HFFc6 (cell line): ENCODE measurements at regions not wholly inside any gene's neighbourhood (a gene's known extent, or its start where the extent isn't known, plus 50 kb on each side); places are given as distances from the start of the nearest gene placed in this dataset.
"Not testable (repeated sequence)": the region's sequence is repeated elsewhere in the genome, so short reads cannot be mapped to it uniquely, and the experiment has no call there.

ENCODE experiments used
- DNase-seq: peaks from one replicate; pipeline ENCODE4 v3.0.0-alpha.2; 2018
- H3K27ac Mint-ChIP-seq: 2 replicates; pipeline ENCODE4 v1.8.0; 2020; ENCODE audit warnings: mild to moderate bottlenecking, mixed read lengths
- H3K27me3 Mint-ChIP-seq: 2 replicates; pipeline ENCODE4 v1.8.0; 2021; ENCODE audit warnings: mild to moderate bottlenecking, moderate library complexity, mixed read lengths; ENCODE audit not compliant: insufficient read depth
- H3K36me3 Mint-ChIP-seq: 2 replicates; pipeline ENCODE4 v1.8.0; 2021; ENCODE audit warnings: low read depth, mixed read lengths
- H3K4me1 Mint-ChIP-seq: 2 replicates; pipeline ENCODE4 v1.8.0; 2020; ENCODE audit warnings: low read depth, mixed read lengths
- H3K4me3 Mint-ChIP-seq: 2 replicates; pipeline ENCODE4 v1.8.0; 2020; ENCODE audit warnings: mild to moderate bottlenecking, moderate library complexity, mixed read lengths
- H3K9me3 Mint-ChIP-seq: 2 replicates; pipeline ENCODE4 v1.8.0; 2020; ENCODE audit warnings: mild to moderate bottlenecking, mixed read lengths
- TF ChIP-seq, protein P1 (sequence below): fragments of 200-600 bp; sonication (generic); IDR thresholded peaks from 2 replicates; pipeline ENCODE4 v1.5.0; 2021; ENCODE audit warnings: antibody characterized with exemption, mild to moderate bottlenecking

DNA sequence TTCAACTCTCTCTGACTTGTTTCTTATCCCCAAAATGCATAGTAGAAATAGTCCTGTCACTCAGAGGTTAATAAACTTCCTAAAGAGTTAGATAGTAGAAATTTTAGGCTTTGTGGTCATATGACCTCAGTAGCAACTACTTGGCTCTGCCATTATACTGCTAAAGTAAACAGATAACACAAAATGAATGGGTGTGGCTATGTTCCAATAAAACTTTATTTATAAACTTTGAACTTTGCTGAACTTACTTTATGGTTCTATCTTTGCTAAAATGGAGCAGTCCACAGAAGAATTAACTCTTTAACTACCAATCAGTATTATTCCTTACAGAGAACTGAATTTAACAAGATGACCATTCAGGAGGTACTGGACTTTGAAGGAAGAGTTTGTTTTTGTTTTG lies 393.6 kb upstream of the CDIN1 start:
- Mint-ChIP-seq H3K27ac (no peak overlapping the region), H3K36me3 (no peaks in the 10 kb centered on the region), H3K27me3 (no peaks in the 10 kb centered on the region; the same call in 1 of the 2 replicates), H3K4me3 (no peak overlapping the region), H3K4me1 (peaks cover 14% of the 10 kb centered on the region), H3K9me3 (no peaks in the 10 kb centered on the region)
- DNase-seq = no peak
- TF ChIP-seq, protein P1, sequence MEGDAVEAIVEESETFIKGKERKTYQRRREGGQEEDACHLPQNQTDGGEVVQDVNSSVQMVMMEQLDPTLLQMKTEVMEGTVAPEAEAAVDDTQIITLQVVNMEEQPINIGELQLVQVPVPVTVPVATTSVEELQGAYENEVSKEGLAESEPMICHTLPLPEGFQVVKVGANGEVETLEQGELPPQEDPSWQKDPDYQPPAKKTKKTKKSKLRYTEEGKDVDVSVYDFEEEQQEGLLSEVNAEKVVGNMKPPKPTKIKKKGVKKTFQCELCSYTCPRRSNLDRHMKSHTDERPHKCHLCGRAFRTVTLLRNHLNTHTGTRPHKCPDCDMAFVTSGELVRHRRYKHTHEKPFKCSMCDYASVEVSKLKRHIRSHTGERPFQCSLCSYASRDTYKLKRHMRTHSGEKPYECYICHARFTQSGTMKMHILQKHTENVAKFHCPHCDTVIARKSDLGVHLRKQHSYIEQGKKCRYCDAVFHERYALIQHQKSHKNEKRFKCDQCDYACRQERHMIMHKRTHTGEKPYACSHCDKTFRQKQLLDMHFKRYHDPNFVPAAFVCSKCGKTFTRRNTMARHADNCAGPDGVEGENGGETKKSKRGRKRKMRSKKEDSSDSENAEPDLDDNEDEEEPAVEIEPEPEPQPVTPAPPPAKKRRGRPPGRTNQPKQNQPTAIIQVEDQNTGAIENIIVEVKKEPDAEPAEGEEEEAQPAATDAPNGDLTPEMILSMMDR = no peak

GRCh38 chr15:36186376-36186775 lies 393.1 kb upstream of the CDIN1 start:
- H3K27ac Mint-ChIP-seq = no peak overlapping the region

GRCh38 chr15:36191459-36191858 lies 388.0 kb upstream of the CDIN1 start:
- Mint-ChIP-seq H3K27me3 (no peaks in the 10 kb centered on the region), H3K27ac (no peak overlapping the region), H3K36me3 (no peaks in the 10 kb centered on the region), H3K9me3 (peaks cover 2% of the 10 kb centered on the region; the same call in 1 of the 2 replicates), H3K4me3 (no peak overlapping the region), H3K4me1 (peaks cover 2% of the 10 kb centered on the region; the same call in 1 of the 2 replicates)
- TF ChIP-seq, protein P1 = no peak
- no peak for DNase-seq

More at GRCh38 chr15:36186376-36186775, 393.1 kb upstream of the CDIN1 start:
- Mint-ChIP-seq H3K27me3 (no peaks in the 10 kb centered on the region; the same call in 1 of the 2 replicates), H3K4me3 (no peak overlapping the region), H3K4me1 (peaks cover 14% of the 10 kb centered on the region), H3K9me3 (no peaks in the 10 kb centered on the region), H3K36me3 (no peaks in the 10 kb centered on the region)
- no peak for DNase-seq
- TF ChIP-seq, protein P1 = no peak

DNA sequence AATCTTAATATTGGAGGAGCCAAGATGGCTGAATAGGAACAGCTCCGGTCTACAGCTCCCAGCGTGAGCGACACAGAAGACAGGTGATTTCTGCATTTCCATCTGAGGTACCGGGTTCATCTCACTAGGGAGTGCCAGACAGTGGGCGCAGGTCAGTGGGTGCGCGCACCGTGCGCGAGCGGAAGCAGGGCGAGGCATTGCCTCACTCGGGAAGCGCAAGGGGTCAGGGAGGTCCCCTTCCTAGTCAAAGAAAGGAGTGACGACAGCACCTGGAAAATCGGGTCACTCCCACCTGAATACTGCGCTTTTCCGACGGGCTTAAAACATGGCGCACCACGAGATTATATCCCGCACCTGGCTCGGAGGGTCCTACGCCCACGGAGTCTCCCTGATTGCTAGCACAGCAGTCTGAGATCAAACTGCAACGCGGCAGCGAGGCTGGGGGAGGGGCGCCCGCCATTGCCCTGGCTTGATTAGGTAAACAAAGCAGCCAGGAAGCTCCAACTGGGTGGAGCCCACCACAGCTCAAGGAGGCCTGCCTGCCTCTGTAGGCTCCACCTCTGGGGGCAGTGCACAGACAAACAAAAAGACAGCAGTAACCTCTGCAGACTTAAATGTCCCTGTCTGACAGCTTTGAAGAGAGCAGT lies 383.9 kb upstream of the CDIN1 start:
- H3K36me3 Mint-ChIP-seq, H3K27me3 Mint-ChIP-seq, DNase-seq, H3K9me3 Mint-ChIP-seq, H3K4me3 Mint-ChIP-seq, H3K4me1 Mint-ChIP-seq, H3K27ac Mint-ChIP-seq: not testable (repeated sequence)

DNA sequence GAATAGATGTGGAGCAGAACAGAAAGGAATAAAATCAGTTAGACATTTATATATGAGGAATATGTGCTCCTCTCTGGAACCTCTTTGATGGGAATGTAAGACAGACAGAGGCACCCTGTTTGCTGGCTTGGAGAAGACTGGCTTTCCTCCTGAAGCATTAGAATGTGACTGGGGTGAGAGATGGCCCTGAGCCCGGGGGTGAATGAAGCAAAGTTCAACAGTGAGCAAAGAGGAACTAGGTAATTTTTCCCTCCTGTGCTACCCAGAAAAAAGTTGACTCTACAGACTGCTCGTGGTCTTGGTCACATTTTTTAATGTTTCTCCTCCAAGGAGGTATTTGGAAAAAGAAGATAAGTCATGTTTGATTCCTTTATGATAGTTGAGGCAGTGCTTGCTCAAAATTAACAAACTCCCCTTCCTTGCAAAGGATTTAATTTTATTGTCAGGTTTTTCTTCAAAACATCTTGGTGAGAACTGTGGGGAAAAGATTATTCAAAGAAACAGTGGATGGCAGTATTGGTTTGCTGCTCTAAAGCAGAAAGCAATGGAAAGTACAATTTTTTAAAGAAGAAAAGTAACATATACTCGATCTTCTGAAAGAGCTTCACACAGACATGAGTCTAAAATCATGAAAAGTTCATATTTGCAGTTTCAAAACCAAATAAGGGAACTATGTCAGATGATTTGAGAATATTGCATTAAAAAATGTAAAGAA lies 370.4 kb upstream of the CDIN1 start:
- Mint-ChIP-seq H3K4me3 (no peak overlapping the region), H3K9me3 (no peaks in the 10 kb centered on the region), H3K4me1 (peaks cover 17% of the 10 kb centered on the region), H3K27ac (no peak overlapping the region), H3K27me3 (no peaks in the 10 kb centered on the region; the same call in 1 of the 2 replicates), H3K36me3 (no peaks in the 10 kb centered on the region)
- DNase-seq = peak; percentile 1
- TF ChIP-seq, protein P1 = peak; percentile 57

GRCh38 chr15:36210426-36210825 lies 369.0 kb upstream of the CDIN1 start:
- Mint-ChIP-seq H3K4me1 (peaks cover 17% of the 10 kb centered on the region), H3K27me3 (peaks cover 2% of the 10 kb centered on the region), H3K27ac (no peak overlapping the region), H3K36me3 (no peaks in the 10 kb centered on the region), H3K4me3 (no peak overlapping the region), H3K9me3 (no peaks in the 10 kb centered on the region)
- no peak for DNase-seq
- TF ChIP-seq, protein P1 = no peak
